Suppressor macrophage (primary cell): ENCODE measurements at regions not wholly inside any gene's neighbourhood (a gene's known extent, or its start where the extent isn't known, plus 50 kb on each side); places are given as distances from the start of the nearest gene placed in this dataset.
A peak's percentile ranks its signal among the peaks of the same experiment; 100 is the strongest.
"Not testable (repeated sequence)": the region's sequence is repeated elsewhere in the genome, so short reads cannot be mapped to it uniquely, and the experiment has no call there.

ENCODE experiments used
- DNase-seq, 4 experiments: peaks; one replicate each; pipeline ENCODE4 v3.0.0-alpha.2; 2020 to 2022

- peak; percentile 45 to 70 (median 56) for DNase-seq
Observed at GRCh38 chr10:118950190-118950680, 79.3 kb upstream of the NANOS1 start.

- DNase-seq: no peak
Observed at GRCh38 chr10:118950997-118951637, 78.4 kb upstream of the NANOS1 start.

DNA sequence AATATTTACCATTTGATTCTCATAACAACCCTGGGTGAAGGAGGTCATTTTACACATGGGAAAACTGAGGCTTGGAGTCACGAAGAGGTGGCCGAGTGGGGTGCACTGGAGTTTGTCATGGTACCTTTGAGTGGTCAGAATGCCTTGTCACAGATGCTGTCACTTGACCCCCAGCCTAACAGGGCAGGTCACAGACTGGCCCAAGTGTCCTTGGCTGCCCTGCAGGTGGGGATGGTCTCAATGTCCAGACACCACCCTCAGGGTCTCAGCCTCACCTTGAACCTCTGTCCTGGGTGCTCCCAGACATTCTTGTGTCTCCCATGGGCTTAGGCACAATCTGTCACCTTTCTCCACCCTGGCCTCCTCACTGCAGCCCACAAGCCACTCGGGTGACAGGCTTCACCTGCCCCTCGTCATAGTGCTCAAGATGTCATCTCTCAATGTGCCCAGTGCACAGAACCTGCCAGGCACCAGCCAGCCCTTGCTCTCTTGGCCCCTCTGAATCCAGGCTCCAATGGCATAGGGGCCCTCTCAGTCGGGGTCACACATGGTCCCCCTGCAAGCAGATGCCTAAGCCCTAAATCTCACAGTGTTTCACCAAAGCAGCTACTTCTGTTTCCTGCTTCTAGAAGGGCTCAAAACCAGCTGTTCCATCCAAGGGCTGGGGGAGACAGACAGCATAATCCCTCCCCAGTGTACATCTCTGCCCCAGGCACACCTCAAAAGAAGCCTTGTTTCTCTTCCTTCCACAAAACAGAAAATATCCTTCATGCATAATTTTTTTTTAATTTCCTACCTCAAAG, 76.8 kb upstream of the NANOS1 start:
- DNase-seq: no peak

DNA sequence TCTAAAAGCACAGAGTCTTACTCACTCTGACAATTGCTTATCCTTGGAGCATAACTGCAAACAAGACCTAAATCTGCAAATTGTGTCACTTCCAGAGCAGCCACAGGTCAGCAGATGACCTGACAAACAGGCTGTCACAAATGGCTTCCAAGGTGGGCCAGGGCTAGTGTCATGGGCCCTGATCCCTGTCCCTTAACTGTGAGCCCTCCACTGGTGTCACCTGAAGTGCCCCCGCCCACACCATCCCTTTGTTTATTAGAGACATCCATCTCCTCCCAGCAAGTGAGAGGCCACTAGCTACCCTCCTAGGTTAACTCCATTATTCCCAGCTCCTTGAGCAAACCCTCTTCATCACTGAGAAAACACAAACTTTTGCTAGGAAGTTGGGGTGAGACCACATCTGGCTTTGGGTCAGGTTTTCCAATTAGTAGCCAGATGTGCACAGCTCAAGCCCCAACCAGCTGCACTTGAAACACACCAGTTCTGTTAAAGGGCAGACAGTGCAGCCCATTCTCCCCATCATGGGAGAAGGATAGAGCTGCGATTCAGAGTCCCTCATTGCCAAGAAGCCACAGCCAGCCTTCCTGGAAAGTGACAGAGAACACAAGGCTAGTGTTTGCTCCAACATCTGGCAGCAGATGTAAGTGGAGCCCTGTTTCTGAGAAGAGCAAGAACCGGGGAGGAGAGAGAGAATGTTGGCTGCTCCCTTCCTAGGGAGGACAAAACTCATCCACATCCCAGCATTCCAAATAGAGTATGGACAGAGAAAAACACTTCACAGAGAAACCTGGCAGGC, 75.7 kb upstream of the NANOS1 start:
- DNase-seq: no peak

DNA sequence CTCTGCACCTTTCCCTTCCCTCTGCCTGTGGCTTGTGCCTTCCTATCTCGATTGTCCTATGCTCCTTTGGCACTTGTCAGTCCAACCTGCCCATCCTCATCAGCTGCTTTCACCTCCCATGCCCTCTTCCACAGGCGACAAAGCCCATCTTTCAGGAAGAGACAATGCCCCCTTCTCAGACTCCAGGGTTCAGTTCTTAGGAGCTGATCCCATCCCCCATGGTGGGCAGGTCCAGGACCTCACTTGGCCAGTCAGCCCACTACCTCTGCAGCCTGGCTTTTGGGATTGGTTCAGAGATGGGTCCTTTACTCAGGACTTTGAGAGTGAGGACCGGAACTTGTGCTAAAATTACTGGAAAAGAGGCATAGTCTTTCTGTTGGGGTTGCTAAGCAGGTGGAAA, 74.0 kb upstream of the NANOS1 start:
- DNase-seq: no peak

DNA sequence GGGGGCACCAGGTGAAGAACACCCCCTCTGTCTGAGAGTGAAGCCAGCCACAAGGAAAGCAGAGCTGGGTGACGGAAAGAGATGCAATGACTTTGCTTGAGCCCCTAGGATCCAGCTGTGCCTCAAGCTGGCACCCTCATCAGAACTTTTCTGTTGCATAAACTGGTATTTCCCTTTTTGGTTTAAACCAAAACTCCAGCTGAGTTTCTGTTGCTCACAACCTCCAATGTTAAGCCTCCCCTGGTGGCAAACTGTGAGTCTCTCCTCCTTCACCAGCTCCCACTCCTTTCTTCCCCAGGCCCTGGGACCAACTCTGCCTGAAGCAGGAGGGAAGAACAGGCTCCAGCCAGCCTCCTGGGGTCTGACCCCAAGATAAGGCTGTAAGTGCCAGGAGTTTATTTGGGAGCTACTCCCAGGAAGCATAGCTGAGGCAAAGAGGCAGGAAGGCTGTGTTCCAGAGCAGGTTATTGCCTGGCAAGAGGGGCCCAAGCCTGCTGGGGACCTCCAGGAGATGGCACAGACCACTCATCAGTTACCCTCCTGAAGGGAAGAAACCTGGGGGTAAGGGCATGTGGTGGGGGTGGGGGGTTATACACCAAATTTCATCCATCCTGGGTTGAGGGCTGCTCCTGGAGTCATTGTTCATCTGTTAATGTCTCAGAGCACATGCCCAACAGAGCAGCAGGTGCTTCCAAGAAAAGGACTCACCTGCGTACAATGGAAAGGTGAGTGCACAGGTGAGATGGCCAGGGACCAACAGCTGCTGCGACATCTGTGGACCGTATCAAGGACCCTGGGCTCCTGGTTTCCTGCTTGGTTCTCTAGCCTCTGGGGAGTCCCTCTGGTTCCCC, 73.3 kb upstream of the NANOS1 start:
- peak; percentile 23 to 63 (median 55) for DNase-seq

GRCh38 chr10:118956802-118957442, 72.6 kb upstream of the NANOS1 start:
- DNase-seq: no peak

- no peak for DNase-seq
Observed at GRCh38 chr10:118957443-118957825, 72.1 kb upstream of the NANOS1 start.

DNA sequence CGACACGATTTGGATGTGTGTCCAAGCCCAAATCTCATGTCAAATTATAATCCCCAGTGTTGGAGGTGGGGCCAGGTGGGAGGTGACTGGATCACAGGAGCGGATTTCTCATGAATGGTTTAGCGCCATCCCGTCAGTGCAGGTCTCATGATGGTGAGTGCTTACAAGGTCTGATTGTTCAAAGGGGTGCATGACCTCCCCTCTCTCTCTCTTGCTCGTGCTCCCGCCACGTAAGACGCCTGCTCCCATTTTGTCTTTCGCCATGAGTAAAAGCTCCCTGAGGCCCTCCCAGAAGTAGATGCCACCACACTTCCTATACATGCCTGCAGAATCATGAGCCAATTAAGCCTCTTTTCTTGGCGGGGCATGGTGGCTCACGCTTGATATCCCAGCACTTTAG, 71.5 kb upstream of the NANOS1 start:
- no peak for DNase-seq

DNA sequence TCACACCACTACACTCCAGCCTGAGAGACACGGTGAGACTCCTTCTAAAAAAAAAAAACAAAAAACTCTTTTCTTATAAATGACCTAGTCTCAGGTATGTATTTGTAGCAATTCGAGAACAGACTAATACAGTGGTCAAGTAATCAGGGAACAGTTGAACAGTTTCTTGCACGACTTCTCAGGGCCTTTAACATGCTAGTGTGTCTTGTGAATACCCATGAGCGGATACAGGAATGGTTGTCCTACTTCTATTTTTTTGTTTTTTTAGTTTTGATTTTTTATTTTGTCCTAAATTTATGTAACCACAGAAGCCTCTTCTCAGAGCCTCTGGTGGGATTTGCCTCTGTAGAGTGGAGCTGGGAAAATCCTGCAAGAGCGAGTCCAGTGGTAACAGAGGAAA, 71.0 kb upstream of the NANOS1 start:
- DNase-seq: no peak

- peak; percentile 76 to 88 (median 86) for DNase-seq
Observed at GRCh38 chr10:118958984-118959925, 70.3 kb upstream of the NANOS1 start.

DNA sequence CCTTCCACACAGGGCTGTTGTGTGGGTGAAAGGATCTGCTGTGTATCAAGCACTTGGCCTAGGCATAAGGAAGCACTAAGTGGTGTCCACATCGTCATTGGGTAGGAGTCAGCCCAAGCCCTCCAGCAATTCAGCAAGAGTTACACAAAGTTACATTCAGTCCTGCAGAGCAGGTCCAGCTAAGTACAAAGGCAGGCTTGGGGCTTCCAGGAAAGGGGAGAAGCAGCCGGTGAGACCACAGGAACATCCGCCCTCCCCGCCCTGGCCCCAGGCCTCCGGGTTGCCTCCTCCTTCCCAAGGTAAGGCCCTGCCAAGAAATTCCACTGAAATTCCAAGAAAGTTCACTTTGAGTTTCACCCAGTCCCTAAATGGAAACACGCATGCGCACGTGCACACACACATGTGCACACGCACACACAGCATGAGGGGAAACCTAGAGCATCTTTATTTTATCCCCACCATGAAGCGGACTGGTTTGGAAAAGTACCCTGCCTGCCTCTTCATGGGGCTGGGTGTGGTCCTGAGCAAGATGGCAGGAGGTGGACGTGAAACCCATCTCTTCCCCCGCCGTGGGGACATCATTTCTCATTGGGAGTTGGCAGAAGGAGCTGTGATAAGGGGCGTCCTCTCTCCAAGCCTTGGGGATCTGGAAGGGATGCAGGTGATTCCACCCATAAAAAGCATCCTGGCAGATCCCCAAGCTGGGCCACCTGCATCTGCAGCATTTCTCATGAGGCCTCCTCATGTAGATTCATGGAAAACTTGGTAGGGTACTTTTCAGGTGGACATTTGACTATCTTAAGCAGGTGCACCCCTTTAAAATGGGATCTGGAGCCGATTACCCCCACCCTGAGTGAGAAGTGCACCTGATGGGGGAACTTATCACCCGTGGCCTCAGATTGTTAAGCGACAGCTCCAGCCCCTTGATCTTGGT, 69.1 kb upstream of the NANOS1 start:
- peak in 3 of 4 experiments; percentile 55 to 61 (median 57) for DNase-seq

DNA sequence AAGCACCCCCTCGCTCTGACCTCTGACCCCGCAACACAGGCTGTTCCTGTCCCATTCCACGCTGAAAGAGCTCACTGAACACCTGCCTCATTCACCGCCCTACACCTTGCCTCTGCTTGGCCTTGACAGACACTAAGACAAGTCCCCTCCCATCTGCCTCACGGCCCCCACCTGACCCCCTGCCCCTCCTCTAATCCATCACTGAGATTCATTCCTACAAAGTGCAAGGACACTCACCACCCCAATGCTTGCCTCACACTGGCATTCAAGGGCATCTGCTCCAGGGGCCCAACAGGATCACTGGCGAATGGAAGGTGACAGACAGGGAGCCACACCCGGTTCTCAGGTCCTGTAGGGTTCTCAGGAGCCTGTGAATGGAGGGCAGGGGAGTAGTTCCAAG, 68.1 kb upstream of the NANOS1 start:
- DNase-seq: no peak

- DNase-seq: not testable (repeated sequence)
Observed at GRCh38 chr10:118962331-118962868, 67.1 kb upstream of the NANOS1 start.

GRCh38 chr10:118963341-118963740, 66.2 kb upstream of the NANOS1 start:
- no peak for DNase-seq

GRCh38 chr10:118963933-118964332, 65.6 kb upstream of the NANOS1 start:
- peak; percentile 36 to 64 (median 58) for DNase-seq

- peak in 3 of 4 experiments; percentile 33 to 55 (median 36) for DNase-seq
Observed at GRCh38 chr10:118964476-118964875, 65.0 kb upstream of the NANOS1 start.

DNA sequence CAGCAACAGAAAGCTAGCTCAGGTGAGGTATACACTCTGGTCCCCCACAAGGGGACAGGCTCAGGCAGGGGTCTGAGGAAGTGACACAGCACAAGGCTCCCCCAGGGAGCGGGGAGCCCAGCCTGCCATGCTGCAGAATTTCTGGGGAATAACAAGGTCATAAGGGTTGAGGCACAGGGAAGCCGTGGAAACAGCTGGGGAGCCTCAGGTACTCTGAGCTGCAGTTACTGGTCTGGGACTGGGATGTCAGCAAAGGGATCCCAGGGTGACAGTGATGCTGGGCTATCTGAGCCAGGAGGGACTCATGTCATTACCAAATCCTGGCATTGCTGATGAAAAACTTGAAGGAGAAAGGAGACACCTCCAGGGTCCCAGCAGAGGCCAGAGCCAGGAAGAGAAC, 64.4 kb upstream of the NANOS1 start:
- no peak for DNase-seq

GRCh38 chr10:118965645-118966044, 63.9 kb upstream of the NANOS1 start:
- no peak for DNase-seq
